Coronary artery (tissue), 2 donors: ENCODE measurements at regions not wholly inside any gene's neighbourhood (a gene's known extent, or its start where the extent isn't known, plus 50 kb on each side); places are given as distances from the start of the nearest gene placed in this dataset.
"Not testable (repeated sequence)": the region's sequence is repeated elsewhere in the genome, so short reads cannot be mapped to it uniquely, and the experiment has no call there.

Source experiments
- DNase-seq: peaks from one replicate; pipeline ENCODE4 v3.0.0-alpha.2; 2017; ENCODE audit warnings: low spot score
- H3K27ac ChIP-seq, 2 donors: fragments of 200-600 bp; sonication (generic); one replicate each; pipeline ENCODE4 v1.5.1; 2016 to 2019
- H3K4me3 ChIP-seq: fragments of 200-600 bp; sonication (generic); 2 replicates; pipeline ENCODE4 v1.5.1; 2016; ENCODE audit warnings: mild to moderate bottlenecking, moderate library complexity
- TF ChIP-seq, protein P1 (sequence below): fragments of 200-600 bp; sonication (generic); IDR thresholded peaks from one replicate; pipeline ENCODE4 v1.5.1; 2019; ENCODE audit warnings: antibody characterized with exemption

DNA sequence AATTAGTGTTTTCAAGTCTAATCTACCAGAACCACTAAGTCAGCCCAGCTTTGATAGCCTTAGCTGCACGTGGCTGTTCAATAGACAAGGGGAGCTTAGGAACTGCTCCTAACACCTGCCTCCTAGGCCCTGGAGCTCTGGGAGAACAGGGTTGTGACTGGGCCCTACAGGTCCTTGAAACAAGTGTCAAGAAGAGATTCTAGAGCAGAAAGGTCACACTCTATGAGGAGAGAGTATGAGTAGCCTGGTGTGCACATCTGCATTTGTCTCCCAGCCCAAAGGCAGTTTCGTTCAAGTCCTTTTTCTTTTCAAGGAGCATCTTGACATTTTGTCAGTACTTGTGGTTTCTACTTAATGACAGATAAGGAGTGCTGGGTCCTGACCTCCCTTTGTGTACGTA lies 206.1 kb downstream of the PRELID2 start:
- Histone ChIP-seq H3K4me3 (no peak overlapping the region), H3K27ac (no peak overlapping the region)
- DNase-seq = no peak
- TF ChIP-seq, protein P1, sequence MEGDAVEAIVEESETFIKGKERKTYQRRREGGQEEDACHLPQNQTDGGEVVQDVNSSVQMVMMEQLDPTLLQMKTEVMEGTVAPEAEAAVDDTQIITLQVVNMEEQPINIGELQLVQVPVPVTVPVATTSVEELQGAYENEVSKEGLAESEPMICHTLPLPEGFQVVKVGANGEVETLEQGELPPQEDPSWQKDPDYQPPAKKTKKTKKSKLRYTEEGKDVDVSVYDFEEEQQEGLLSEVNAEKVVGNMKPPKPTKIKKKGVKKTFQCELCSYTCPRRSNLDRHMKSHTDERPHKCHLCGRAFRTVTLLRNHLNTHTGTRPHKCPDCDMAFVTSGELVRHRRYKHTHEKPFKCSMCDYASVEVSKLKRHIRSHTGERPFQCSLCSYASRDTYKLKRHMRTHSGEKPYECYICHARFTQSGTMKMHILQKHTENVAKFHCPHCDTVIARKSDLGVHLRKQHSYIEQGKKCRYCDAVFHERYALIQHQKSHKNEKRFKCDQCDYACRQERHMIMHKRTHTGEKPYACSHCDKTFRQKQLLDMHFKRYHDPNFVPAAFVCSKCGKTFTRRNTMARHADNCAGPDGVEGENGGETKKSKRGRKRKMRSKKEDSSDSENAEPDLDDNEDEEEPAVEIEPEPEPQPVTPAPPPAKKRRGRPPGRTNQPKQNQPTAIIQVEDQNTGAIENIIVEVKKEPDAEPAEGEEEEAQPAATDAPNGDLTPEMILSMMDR = no peak

DNA sequence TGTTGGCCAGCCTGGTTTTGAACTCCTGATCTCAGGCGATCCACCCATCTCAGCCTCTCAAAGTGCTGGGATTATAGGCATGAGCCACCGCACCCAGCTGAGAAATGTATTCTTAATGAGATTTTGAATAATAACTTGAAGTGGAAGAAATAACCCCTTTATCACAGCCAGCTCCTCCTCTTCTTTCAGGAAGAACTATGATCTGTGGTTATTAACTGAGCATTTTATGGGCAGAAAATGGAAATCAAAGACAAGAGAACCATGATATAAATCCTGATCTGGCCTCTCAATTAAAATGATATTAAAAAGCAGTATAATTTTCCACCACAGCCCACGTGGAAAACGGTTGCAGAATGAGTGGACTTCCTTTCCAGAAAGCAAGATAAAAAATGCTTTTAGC lies 206.6 kb downstream of the PRELID2 start:
- H3K27ac ChIP-seq = no peak overlapping the region
- TF ChIP-seq, protein P1 = no peak

GRCh38 chr5:145619806-145620310 lies 215.3 kb downstream of the PRELID2 start:
- TF ChIP-seq, protein P1 = no peak
- Histone ChIP-seq H3K4me3 (no peak overlapping the region), H3K27ac (no peak overlapping the region)
- DNase-seq = no peak

More for the DNA sequence above, 206.6 kb downstream of the PRELID2 start:
- no peak overlapping the region for H3K4me3 ChIP-seq
- DNase-seq = no peak

- not testable (repeated sequence) for H3K4me3 ChIP-seq, H3K27ac ChIP-seq, DNase-seq
Measured at GRCh38 chr5:145616739-145617138, 218.4 kb downstream of the PRELID2 start.

DNA sequence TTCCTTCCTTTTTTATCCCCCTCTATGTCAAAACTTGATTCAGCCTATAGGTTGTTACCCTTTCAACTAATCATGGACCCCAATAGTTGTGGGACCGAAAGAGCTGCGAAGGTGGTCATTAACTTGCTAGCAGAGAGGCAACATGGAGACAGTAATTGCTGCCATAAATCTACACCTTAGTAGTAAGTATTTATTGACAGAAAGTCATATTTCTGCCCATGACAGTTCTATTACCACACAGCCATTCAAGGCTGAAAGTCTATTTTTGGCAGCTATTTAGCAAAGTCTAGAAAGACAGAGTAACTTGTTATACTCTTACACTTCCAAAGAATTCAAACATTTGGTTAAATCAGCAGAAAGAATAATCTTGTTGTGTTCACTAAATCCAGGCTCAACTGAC lies 236.2 kb downstream of the PRELID2 start:
- no peak for DNase-seq
- TF ChIP-seq, protein P1 = no peak

GRCh38 chr5:145598184-145598583 lies 237.0 kb downstream of the PRELID2 start:
- Histone ChIP-seq H3K4me3 (no peak overlapping the region), H3K27ac (no peak overlapping the region)
- DNase-seq = no peak
- TF ChIP-seq, protein P1 = no peak

More for the DNA sequence above, 236.2 kb downstream of the PRELID2 start:
- Histone ChIP-seq H3K27ac (no peak overlapping the region), H3K4me3 (no peak overlapping the region)

- DNase-seq = no peak
- Histone ChIP-seq H3K27ac (no peak overlapping the region), H3K4me3 (no peak overlapping the region)
- TF ChIP-seq, protein P1 = no peak
Measured at GRCh38 chr5:145591578-145591977, 243.6 kb downstream of the PRELID2 start.

- H3K4me3 ChIP-seq = no peak overlapping the region
- no peak overlapping the region for H3K27ac ChIP-seq
- no peak for DNase-seq
- TF ChIP-seq, protein P1 = no peak
Measured at GRCh38 chr5:145589063-145589462, 246.1 kb downstream of the PRELID2 start.
